ENCODE measurements at regions not wholly inside any gene's neighbourhood (a gene's known extent, or its start where the extent isn't known, plus 50 kb on each side); places are given as distances from the start of the nearest gene placed in this dataset.

GRCh38 chr2:201538025-201538424 is 86.5 kb downstream of the STRADB start:
- no peak for DNase-seq (ENCODE audit: insufficient read length, low spot score)
- no peak for FAIRE-seq
- no peak for TF ChIP-seq CTCF (IDR thresholded peaks at IDR 0.05; ENCODE audit: insufficient read depth, missing control alignments)

GRCh38 chr2:201536754-201537153 is 85.2 kb downstream of the STRADB start:
- DNase-seq (ENCODE audit: insufficient read length, low spot score) = no peak
- no peak for TF ChIP-seq CTCF (IDR thresholded peaks at IDR 0.05; ENCODE audit: insufficient read depth, missing control alignments)
- no peak for FAIRE-seq

GRCh38 chr2:201536046-201536445 is 84.5 kb downstream of the STRADB start:
- TF ChIP-seq CTCF (IDR thresholded peaks at IDR 0.05; ENCODE audit: insufficient read depth, missing control alignments) = no peak
- FAIRE-seq (no peak), DNase-seq (ENCODE audit: insufficient read length, low spot score) (no peak)

- no peak for TF ChIP-seq CTCF (IDR thresholded peaks at IDR 0.05; ENCODE audit: insufficient read depth, missing control alignments)
- no peak for FAIRE-seq
- DNase-seq (ENCODE audit: insufficient read length, low spot score) = no peak
These were observed 81.3 kb downstream of the STRADB start for GRCh38 chr2:201532686-201533304.
